ENCODE measurements at regions not wholly inside any gene's neighbourhood (a gene's known extent, or its start where the extent isn't known, plus 50 kb on each side); places are given as distances from the start of the nearest gene placed in this dataset.

- Mint-ChIP-seq H3K9me3 (no peaks in the 10 kb centered on the region), H3K27ac (no peak overlapping the region), H3K4me3 (no peak overlapping the region), H3K27me3 (peaks cover 55% of the 10 kb centered on the region), H3K36me3 (ENCODE audit: low read depth) (no peaks in the 10 kb centered on the region), H3K4me1 (ENCODE audit: low read depth) (peaks cover 29% of the 10 kb centered on the region)
- TF ChIP-seq CTCF (IDR thresholded peaks at IDR 0.05), result no peak
- POLR2A ChIA-PET, result no interaction called here
- peak; percentile 85 for ATAC-seq
- CTCF ChIA-PET, result interaction anchor here (1.4 kb wide), 1 partner anchor 14 kb away, joined by 4 read pairs; no protein-coding TSS in a partner anchor
- DNase-seq, result peak; percentile 73
- intact Hi-C loops (cut with micrococcal nuclease), result no loop called here
Observed at GRCh38 chr2:236366397-236366796, 102.2 kb upstream of the ASB18 start.

- intact Hi-C loops (cut with micrococcal nuclease), result no loop called here
- ATAC-seq (no peak), DNase-seq (no peak)
- H3K27ac Mint-ChIP-seq, result no peak overlapping the region
- H3K9me3 Mint-ChIP-seq, result no peaks in the 10 kb centered on the region
- CTCF ChIA-PET, result interaction anchor here (1.0 to 1.1 kb wide), 2 partner anchors 15 to 146 kb away, joined by 3 read pairs; no protein-coding TSS in a partner anchor
- H3K4me1 Mint-ChIP-seq (ENCODE audit: low read depth), result peaks cover 29% of the 10 kb centered on the region
- no peaks in the 10 kb centered on the region for H3K36me3 Mint-ChIP-seq (ENCODE audit: low read depth)
- no peak for TF ChIP-seq CTCF (IDR thresholded peaks at IDR 0.05)
- H3K4me3 Mint-ChIP-seq, result no peak overlapping the region
- POLR2A ChIA-PET, result no interaction called here
- H3K27me3 Mint-ChIP-seq, result peaks cover 61% of the 10 kb centered on the region
Observed at GRCh38 chr2:236367506-236368289, 103.5 kb upstream of the ASB18 start.

- Mint-ChIP-seq H3K27ac (no peak overlapping the region), H3K9me3 (no peaks in the 10 kb centered on the region), H3K36me3 (ENCODE audit: low read depth) (no peaks in the 10 kb centered on the region), H3K27me3 (peaks cover 63% of the 10 kb centered on the region), H3K4me3 (no peak overlapping the region), H3K4me1 (ENCODE audit: low read depth) (peaks cover 29% of the 10 kb centered on the region)
- ATAC-seq (no peak), DNase-seq (no peak)
- ChIA-PET CTCF (no interaction called here), POLR2A (no interaction called here)
- no peak for TF ChIP-seq CTCF (IDR thresholded peaks at IDR 0.05)
- intact Hi-C loops (cut with micrococcal nuclease), result no loop called here
Observed at GRCh38 chr2:236369661-236370062, 105.5 kb upstream of the ASB18 start.

DNA sequence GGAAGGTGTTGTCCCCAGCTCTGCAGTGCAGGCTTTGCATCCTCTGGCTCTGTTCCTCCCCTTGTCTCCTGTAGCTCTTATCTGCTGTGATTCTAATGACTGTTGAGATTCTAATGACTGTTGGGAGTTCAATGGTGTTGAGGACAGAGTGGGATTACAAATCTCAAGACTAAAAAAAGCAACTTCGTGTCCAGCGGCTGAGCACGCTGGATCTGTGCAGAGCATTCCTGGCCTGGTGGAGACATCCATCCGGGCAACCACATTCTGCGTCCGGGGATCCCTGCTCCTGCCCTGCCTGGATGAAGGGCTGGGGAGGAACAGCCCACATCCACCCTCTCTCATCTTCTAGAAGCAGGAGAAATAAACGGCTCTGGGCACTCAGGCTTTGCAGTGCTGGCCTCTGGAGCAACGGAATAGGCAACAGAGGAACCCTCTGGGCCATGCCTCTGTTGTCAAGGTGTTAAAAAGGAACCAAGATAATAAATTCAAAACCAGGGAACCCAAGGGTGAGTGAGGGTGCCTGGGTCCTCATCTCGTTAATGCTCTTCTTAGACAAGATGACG lies 106.7 kb upstream of the ASB18 start:
- Mint-ChIP-seq H3K4me3 (no peak overlapping the region), H3K9me3 (no peaks in the 10 kb centered on the region), H3K4me1 (ENCODE audit: low read depth) (peaks cover 24% of the 10 kb centered on the region), H3K27me3 (peaks cover 63% of the 10 kb centered on the region), H3K36me3 (ENCODE audit: low read depth) (no peaks in the 10 kb centered on the region), H3K27ac (no peak overlapping the region)
- no peak for ATAC-seq
- no peak for DNase-seq
- ChIA-PET POLR2A (no interaction called here), CTCF (no interaction called here)
- intact Hi-C loops (cut with micrococcal nuclease), result no loop called here
- TF ChIP-seq CTCF (IDR thresholded peaks at IDR 0.05), result no peak

DNA sequence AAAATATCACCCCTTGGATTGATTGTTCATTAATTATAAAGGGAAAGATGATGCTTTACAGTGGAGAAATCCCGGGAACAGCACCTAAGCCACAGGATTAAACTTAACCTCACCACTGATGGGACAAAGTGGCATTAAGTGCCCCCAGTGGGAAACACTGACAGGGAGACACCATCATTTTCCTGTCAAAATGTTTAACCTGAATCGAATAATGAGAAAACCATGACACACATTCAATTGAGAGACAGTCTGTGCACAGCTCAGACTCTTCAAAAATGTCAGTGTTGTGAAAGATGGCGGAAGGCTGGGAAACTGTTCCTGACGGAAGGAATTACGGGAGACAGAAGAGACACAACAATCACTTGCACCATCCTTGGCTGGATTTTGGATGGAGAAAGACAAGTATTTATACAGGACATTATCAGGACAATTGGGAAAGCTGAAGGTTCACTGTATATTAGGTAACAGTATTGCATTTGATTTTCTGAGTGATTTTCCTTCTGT lies 111.8 kb upstream of the ASB18 start:
- TF ChIP-seq CTCF (IDR thresholded peaks at IDR 0.05), result no peak
- DNase-seq (no peak), ATAC-seq (no peak)
- no peak overlapping the region for H3K4me3 Mint-ChIP-seq
- intact Hi-C loops (cut with micrococcal nuclease), result no loop called here
- no peak overlapping the region for H3K27ac Mint-ChIP-seq
- H3K4me1 Mint-ChIP-seq (ENCODE audit: low read depth), result peaks cover 4% of the 10 kb centered on the region
- H3K27me3 Mint-ChIP-seq, result peaks cover 35% of the 10 kb centered on the region
- H3K9me3 Mint-ChIP-seq, result no peaks in the 10 kb centered on the region
- ChIA-PET POLR2A (no interaction called here), CTCF (no interaction called here)
- no peaks in the 10 kb centered on the region for H3K36me3 Mint-ChIP-seq (ENCODE audit: low read depth)

All from activated CD8-positive, alpha-beta T cell treated with anti-CD3 and anti-CD28 coated beads for 36 hours (primary cell).